GM12878 (cell line): ENCODE measurements at regions not wholly inside any gene's neighbourhood (a gene's known extent, or its start where the extent isn't known, plus 50 kb on each side); places are given as distances from the start of the nearest gene placed in this dataset.

Experiments
- ATAC-seq: fragments of 200-7000 bp; cut with Tn5 transposase; 3 replicates; pipeline ENCODE4 v1.9.1; 2020; ENCODE audit warnings: mild to moderate bottlenecking, moderate library complexity
- BruUV-seq: library from RNA; stranded (reverse); fragments of 400-500 nt; replicated peaks from 2 replicates; lab custom pipeline; 2021; lab: Mats Ljungman, UMichigan
- CTCF ChIA-PET: fragments of 300-600 bp; sonication (Branson Sonifier 250); formaldehyde crosslinking; extraction: SDS; loops from one replicate; lab custom pipeline; 2021; ENCODE audit warnings: inconsistent platforms; lab: Yijun Ruan, JAX
- POLR2A ChIA-PET: fragments of 350-600 bp; formaldehyde crosslinking; extraction: SDS; loops from one replicate; lab custom pipeline; 2021; ENCODE audit warnings: inconsistent platforms; lab: Charles Lee
- RAD21 ChIA-PET: fragments of 300-600 bp; sonication (Branson Sonifier 250); formaldehyde crosslinking; loops from one replicate; lab custom pipeline; 2023; ENCODE audit warnings: antibody characterized with exemption; ENCODE audit not compliant: unreplicated experiment; lab: Charles Lee
- SMC1A ChIA-PET: fragments of 300-600 bp; sonication (Branson Sonifier 250); formaldehyde crosslinking; loops from one replicate; lab custom pipeline; 2023; ENCODE audit not compliant: unreplicated experiment, uncharacterized antibody; lab: Charles Lee
- DNase-seq: peaks from one replicate; pipeline ENCODE4 v3.0.0-alpha.2; 2011; ENCODE audit warnings: low read depth, low spot score
- FAIRE-seq: peaks from 3 replicates; lab custom pipeline; 2011; peaks lifted over from hg19 to GRCh38; lab: Jason Lieb, UNC
- H2AFZ ChIP-seq: 2 replicates; pipeline ENCODE4 v1.6.0; 2011; ENCODE audit warnings: low read depth, low read length, control low read depth; ENCODE audit not compliant: control insufficient read depth
- H3K27ac ChIP-seq: 2 replicates; pipeline ENCODE4 v1.5.1; 2011; ENCODE audit warnings: control low read depth; ENCODE audit not compliant: control insufficient read depth, insufficient read depth
- H3K27me3 ChIP-seq, 2 experiments: replicated peaks in 1 of 2; 2 replicates each; pipeline versions ENCODE4 v1.6.0 to v1.6.1; 2011; ENCODE audit warnings: low read length in 1 of 2; ENCODE audit not compliant: control insufficient read depth in 2 of 2, insufficient read depth in 2 of 2
- H3K36me3 ChIP-seq, 2 experiments: 2 replicates each; pipeline ENCODE4 v1.5.1; 2011; ENCODE audit warnings: low read length in 1 of 2; ENCODE audit not compliant: control insufficient read depth in 2 of 2, insufficient read depth in 2 of 2
- H3K4me1 ChIP-seq: 2 replicates; pipeline ENCODE4 v1.6.1; 2011; ENCODE audit warnings: mild to moderate bottlenecking, low read length, moderate library complexity, mixed read lengths; ENCODE audit not compliant: control insufficient read depth, insufficient read depth
- H3K4me2 ChIP-seq: 2 replicates; pipeline ENCODE4 v1.6.0; 2011; ENCODE audit warnings: control low read depth; ENCODE audit not compliant: control insufficient read depth, insufficient read depth
- H3K4me3 ChIP-seq: fragments of 200-600 bp; sonication (generic); 2 replicates; pipeline ENCODE4 v1.5.1; 2016
- H3K79me2 ChIP-seq: 2 replicates; pipeline ENCODE4 v1.6.0; 2011; ENCODE audit warnings: low read length; ENCODE audit not compliant: control insufficient read depth, insufficient read depth
- H3K9ac ChIP-seq: 2 replicates; pipeline ENCODE4 v1.8.0; 2011; ENCODE audit warnings: low read length, control low read depth, mixed read lengths; ENCODE audit not compliant: control insufficient read depth, insufficient read depth
- H3K9me3 ChIP-seq: replicated peaks from 3 replicates; pipeline ENCODE4 v1.5.1; 2011; ENCODE audit warnings: mild to moderate bottlenecking, low read length; ENCODE audit not compliant: control insufficient read depth, insufficient read depth
- H4K20me1 ChIP-seq: 2 replicates; pipeline ENCODE4 v1.6.0; 2011; ENCODE audit not compliant: control insufficient read depth, insufficient read depth
- ATF7 ChIP-seq: fragments of 450-650 bp; IDR thresholded peaks from 2 replicates; pipeline ENCODE4 v1.6.1; 2016; ENCODE audit warnings: low read depth, mild to moderate bottlenecking
- BRCA1 ChIP-seq: IDR thresholded peaks from 2 replicates; pipeline ENCODE4 v1.6.1; 2011; ENCODE audit warnings: low read depth, low read length, improper control_type of control experiment
- CBFB ChIP-seq: IDR thresholded peaks from 2 replicates; pipeline ENCODE4 v1.6.1; 2016; ENCODE audit warnings: antibody characterized with exemption, low read depth
- ETV6 ChIP-seq, 2 experiments: fragments of 450-650 bp in 1 of 2; IDR thresholded peaks in 1 of 2; conservative IDR thresholded peaks in 1 of 2; 2 replicates each; pipeline ENCODE4 v1.6.1; 2014; ENCODE audit warnings: antibody characterized with exemption in 1 of 2, borderline replicate concordance in 1 of 2, low read depth in 1 of 2, mild to moderate bottlenecking in 1 of 2, moderate library complexity in 1 of 2
- FOXM1 ChIP-seq: IDR thresholded peaks from 2 replicates; pipeline ENCODE4 v1.6.1; 2012; ENCODE audit warnings: low read depth, mild to moderate bottlenecking, inconsistent platforms, low read length, moderate library complexity
- GATAD2B ChIP-seq: fragments of 450-650 bp; conservative IDR thresholded peaks from 2 replicates; pipeline ENCODE4 v1.6.1; 2017; ENCODE audit warnings: low read depth, mild to moderate bottlenecking, moderate library complexity
- IKZF1 ChIP-seq: fragments of 450-650 bp; conservative IDR thresholded peaks from 2 replicates; pipeline ENCODE4 v1.6.1; 2017; ENCODE audit warnings: antibody characterized with exemption, mild to moderate bottlenecking
- KDM1A ChIP-seq: fragments of 200-600 bp; sonication (generic); IDR thresholded peaks from 2 replicates; pipeline ENCODE4 v1.6.1; 2016; ENCODE audit warnings: borderline replicate concordance
- MYC ChIP-seq: IDR thresholded peaks from 2 replicates; pipeline ENCODE4 v1.6.1; 2011; ENCODE audit warnings: mild to moderate bottlenecking, low read length, moderate library complexity, inconsistent platforms; ENCODE audit not compliant: insufficient read depth, insufficient replicate concordance, insufficient read length, severe bottlenecking
- RELA ChIP-seq: fragments of 450-650 bp; IDR thresholded peaks from 2 replicates; pipeline ENCODE4 v1.8.0; 2014; ENCODE audit warnings: borderline replicate concordance; ENCODE audit not compliant: partially characterized antibody
- SMAD1 ChIP-seq: fragments of 450-650 bp; IDR thresholded peaks from 2 replicates; pipeline ENCODE4 v1.6.1; 2018; ENCODE audit warnings: mild to moderate bottlenecking, low read depth; ENCODE audit not compliant: partially characterized antibody
- SMAD5 ChIP-seq: IDR thresholded peaks from 2 replicates; pipeline ENCODE4 v1.6.1; 2016; ENCODE audit warnings: antibody characterized with exemption, low read depth
- SPI1 ChIP-seq: IDR thresholded peaks from 2 replicates; pipeline ENCODE4 v1.6.1; 2011; ENCODE audit warnings: low read depth, mild to moderate bottlenecking, low read length, moderate library complexity, borderline replicate concordance; ENCODE audit not compliant: insufficient read depth
- SUPT20H ChIP-seq: IDR thresholded peaks from 2 replicates; pipeline ENCODE4 v1.6.1; 2011; ENCODE audit warnings: low read depth, mild to moderate bottlenecking, low read length, moderate library complexity, borderline replicate concordance; ENCODE audit not compliant: control insufficient read depth
- TBL1XR1 ChIP-seq: IDR thresholded peaks from 2 replicates; pipeline ENCODE4 v1.6.1; 2012; ENCODE audit warnings: low read depth, low read length, improper control_type of control experiment
- TCF7 ChIP-seq: IDR thresholded peaks from 2 replicates; pipeline ENCODE4 v1.6.1; 2014; ENCODE audit warnings: antibody characterized with exemption, borderline replicate concordance
- WGBS: methylation state at CpG from one replicate; pipeline ENCODE4 v1.1.6; 2016; ENCODE audit warnings: low lambda C conversion rate; ENCODE audit not compliant: insufficient replicate concordance, insufficient coverage; ENCODE audit errors: missing lambda C conversion rate; 5-methylcytosine and 5-hydroxymethylcytosine counted together
- in situ Hi-C: fragments of 300-500 bp; cut with MboI; formaldehyde crosslinking; loops from 9 replicates; pipeline ENCODE4 v1.14.3; 2018; ENCODE audit warnings: mixed read lengths
- intact Hi-C: fragments of 100-400 bp; cut with micrococcal nuclease; formaldehyde crosslinking; loops from one replicate; pipeline ENCODE4 v1.14.2; 2022; ENCODE audit not compliant: unreplicated experiment
- TF ChIP-seq, protein P1 (sequence below): IDR thresholded peaks from 2 replicates; pipeline ENCODE4 v1.6.1; 2012; ENCODE audit warnings: low read length, inconsistent platforms
- TF ChIP-seq, protein P2 (sequence below): IDR thresholded peaks from 2 replicates; pipeline ENCODE4 v1.6.1; 2011; ENCODE audit warnings: low read depth, low read length, improper control_type of control experiment, borderline replicate concordance

DNA sequence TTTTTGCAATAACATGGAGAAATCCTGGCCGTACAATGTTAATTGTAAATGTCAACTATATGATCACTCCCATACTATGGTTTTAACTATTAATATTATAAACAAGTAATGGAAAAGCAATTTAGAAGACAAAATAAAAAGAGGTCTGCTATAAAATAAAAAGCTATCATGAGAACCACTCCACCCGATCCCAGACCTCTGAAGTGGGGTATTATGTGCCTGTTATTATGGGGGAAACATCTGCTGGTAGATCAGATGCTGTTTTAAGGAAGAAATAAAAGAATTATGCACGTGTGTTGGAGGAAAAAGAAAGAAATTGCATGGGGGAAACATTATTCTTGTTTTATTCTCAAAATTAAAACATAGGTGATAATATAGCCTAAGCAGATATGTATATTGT lies 615.7 kb upstream of the ARID1B start:
- DNase-seq = no peak
- H2AFZ ChIP-seq = no peak overlapping the region
- no peak for TF ChIP-seq SMAD5
- TF ChIP-seq, all 136 proteins: peak for 0
- Histone ChIP-seq H3K27ac (no peak overlapping the region), H4K20me1 (no peaks in the 10 kb centered on the region), H3K36me3 (no peaks in the 10 kb centered on the region), H3K9ac (no peak overlapping the region), H3K27me3 (no peaks in the 10 kb centered on the region), H3K4me2 (no peak overlapping the region), H3K4me1 (no peaks in the 10 kb centered on the region), H3K9me3 (no peaks in the 10 kb centered on the region), H3K4me3 (no peak overlapping the region), H3K79me2 (no peaks in the 10 kb centered on the region)
- FAIRE-seq (no peak), ATAC-seq (no peak)
- ChIA-PET SMC1A (no interaction called here), RAD21 (no interaction called here), POLR2A (interaction anchor here (0.6 kb wide), 1 partner anchor 158 kb away, joined by 3 read pairs; no protein-coding TSS in a partner anchor), CTCF (no interaction called here)
- intact Hi-C loops = no loop called here
- in situ Hi-C loops = no loop called here
- BruUV-seq = no TSS peak
- 29% methylated on average over 3 of the region's 3 CpGs for WGBS

DNA sequence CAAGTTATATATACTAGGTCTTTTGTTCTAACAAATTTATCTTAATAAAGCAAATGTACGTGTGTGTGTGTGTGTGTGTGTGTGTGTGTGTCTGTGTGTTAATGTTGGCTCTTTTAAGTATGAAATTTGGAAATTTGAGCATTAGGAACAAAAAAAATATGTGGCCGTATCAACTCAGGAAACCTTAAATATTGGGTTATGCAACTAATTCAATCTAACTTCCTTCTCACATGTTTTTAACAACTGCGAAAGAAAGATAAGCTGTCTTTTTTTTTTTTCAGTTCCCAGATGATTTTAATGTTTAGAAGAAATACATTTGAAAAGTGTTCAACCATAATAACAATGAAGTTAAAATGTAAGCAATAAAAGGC lies 616.4 kb upstream of the ARID1B start:
- Histone ChIP-seq H3K4me3 (no peak overlapping the region), H2AFZ (no peak overlapping the region), H3K27ac (no peak overlapping the region), H3K79me2 (no peaks in the 10 kb centered on the region), H3K36me3 (no peaks in the 10 kb centered on the region), H4K20me1 (no peaks in the 10 kb centered on the region), H3K4me1 (no peaks in the 10 kb centered on the region), H3K27me3 (no peaks in the 10 kb centered on the region), H3K4me2 (no peak overlapping the region), H3K9me3 (no peaks in the 10 kb centered on the region), H3K9ac (no peak overlapping the region)
- in situ Hi-C loops (no loop called here), intact Hi-C loops (no loop called here)
- WGBS = 67% methylated on average over 3 of the region's 3 CpGs
- no peak for FAIRE-seq
- DNase-seq = no peak
- SMC1A ChIA-PET = no interaction called here
- ATAC-seq = no peak
- CTCF ChIA-PET = no interaction called here
- POLR2A ChIA-PET = interaction anchor here (0.6 kb wide), 1 partner anchor 158 kb away, joined by 3 read pairs; no protein-coding TSS in a partner anchor
- BruUV-seq = no TSS peak
- RAD21 ChIA-PET = no interaction called here
- no peak for TF ChIP-seq TBL1XR1
- TF ChIP-seq CBFB = no peak
- no peak for TF ChIP-seq GATAD2B
- TF ChIP-seq IKZF1 = no peak
- TF ChIP-seq SUPT20H = no peak
- no peak for TF ChIP-seq TCF7
- no peak for TF ChIP-seq RELA
- TF ChIP-seq MYC = no peak
- TF ChIP-seq BRCA1 = no peak
- no peak for TF ChIP-seq KDM1A
- no peak for TF ChIP-seq ATF7
- no peak for TF ChIP-seq FOXM1
- TF ChIP-seq, protein P1, sequence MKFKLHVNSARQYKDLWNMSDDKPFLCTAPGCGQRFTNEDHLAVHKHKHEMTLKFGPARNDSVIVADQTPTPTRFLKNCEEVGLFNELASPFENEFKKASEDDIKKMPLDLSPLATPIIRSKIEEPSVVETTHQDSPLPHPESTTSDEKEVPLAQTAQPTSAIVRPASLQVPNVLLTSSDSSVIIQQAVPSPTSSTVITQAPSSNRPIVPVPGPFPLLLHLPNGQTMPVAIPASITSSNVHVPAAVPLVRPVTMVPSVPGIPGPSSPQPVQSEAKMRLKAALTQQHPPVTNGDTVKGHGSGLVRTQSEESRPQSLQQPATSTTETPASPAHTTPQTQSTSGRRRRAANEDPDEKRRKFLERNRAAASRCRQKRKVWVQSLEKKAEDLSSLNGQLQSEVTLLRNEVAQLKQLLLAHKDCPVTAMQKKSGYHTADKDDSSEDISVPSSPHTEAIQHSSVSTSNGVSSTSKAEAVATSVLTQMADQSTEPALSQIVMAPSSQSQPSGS = no peak
- TF ChIP-seq ETV6 (conservative IDR thresholded peaks at IDR 0.05 in 1 of 2, IDR thresholded peaks at IDR 0.05 in 1 of 2; ENCODE audit: borderline replicate concordance in 1 of 2, low read depth in 1 of 2) = no peak
- TF ChIP-seq, protein P2, sequence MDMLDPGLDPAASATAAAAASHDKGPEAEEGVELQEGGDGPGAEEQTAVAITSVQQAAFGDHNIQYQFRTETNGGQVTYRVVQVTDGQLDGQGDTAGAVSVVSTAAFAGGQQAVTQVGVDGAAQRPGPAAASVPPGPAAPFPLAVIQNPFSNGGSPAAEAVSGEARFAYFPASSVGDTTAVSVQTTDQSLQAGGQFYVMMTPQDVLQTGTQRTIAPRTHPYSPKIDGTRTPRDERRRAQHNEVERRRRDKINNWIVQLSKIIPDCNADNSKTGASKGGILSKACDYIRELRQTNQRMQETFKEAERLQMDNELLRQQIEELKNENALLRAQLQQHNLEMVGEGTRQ = no peak
- TF ChIP-seq SPI1 = no peak
- no peak for TF ChIP-seq SMAD1
